SU-DHL-6 (cell line): ENCODE measurements at regions not wholly inside any gene's neighbourhood (a gene's known extent, or its start where the extent isn't known, plus 50 kb on each side); places are given as distances from the start of the nearest gene placed in this dataset.

Experiments
- CTCF ChIP-seq: fragments of 200-600 bp; sonication (generic); IDR thresholded peaks from one replicate; pipeline ENCODE4 v1.5.1; 2017; ENCODE audit warnings: antibody characterized with exemption, mild to moderate bottlenecking, low read length, moderate library complexity; ENCODE audit not compliant: insufficient read depth, poor library complexity, severe bottlenecking
- EZH2phosphoT487 ChIP-seq: fragments of 200-600 bp; sonication (generic), shearing (Covaris generic); conservative IDR thresholded peaks from 2 replicates; pipeline ENCODE4 v1.6.1; 2018; ENCODE audit warnings: mild to moderate bottlenecking, antibody characterized with exemption, low read length, moderate library complexity, mixed read lengths

GRCh38 chr2:134087371-134087921 lies 166.4 kb upstream of the MGAT5 start:
- TF ChIP-seq CTCF (no peak), EZH2phosphoT487 (no peak)
